HepG2 (cell line): ENCODE measurements at regions not wholly inside any gene's neighbourhood (a gene's known extent, or its start where the extent isn't known, plus 50 kb on each side); places are given as distances from the start of the nearest gene placed in this dataset.

ENCODE experiments used
- FLYWCH1 ChIP-seq: sonication (generic); formaldehyde crosslinking; IDR thresholded peaks from 2 replicates; pipeline ENCODE4 v1.8.1; 2023; ENCODE audit warnings: mild to moderate bottlenecking, missing genetic modification reagents
- IRF1 ChIP-seq: sonication (generic); formaldehyde crosslinking; IDR thresholded peaks from 2 replicates; pipeline ENCODE4 v1.4.0; 2020; ENCODE audit warnings: low read depth, mild to moderate bottlenecking, missing genetic modification reagents
- MTERF4 ChIP-seq: sonication (generic); formaldehyde crosslinking; IDR thresholded peaks from 2 replicates; pipeline ENCODE4 v1.8.0; 2023; ENCODE audit warnings: mild to moderate bottlenecking, missing genetic modification reagents
- PBX3 ChIP-seq: sonication (generic); formaldehyde crosslinking; IDR thresholded peaks from 2 replicates; pipeline ENCODE4 v1.8.1; 2023; ENCODE audit warnings: missing genetic modification reagents, inconsistent platforms, borderline replicate concordance
- RAD51 ChIP-seq: fragments of 450-650 bp; IDR thresholded peaks from 2 replicates; pipeline ENCODE4 v1.6.1; 2016; ENCODE audit warnings: borderline replicate concordance
- ZNF136 ChIP-seq: sonication (generic); formaldehyde crosslinking; IDR thresholded peaks from 2 replicates; pipeline ENCODE4 v1.8.1; 2022; ENCODE audit warnings: low read depth, mild to moderate bottlenecking, moderate library complexity, missing genetic modification reagents
- ZNF687 ChIP-seq: sonication (generic); formaldehyde crosslinking; IDR thresholded peaks from 2 replicates; pipeline ENCODE4 v1.5.1; 2020; ENCODE audit warnings: mild to moderate bottlenecking, missing genetic modification reagents, moderate library complexity

- TF ChIP-seq ZNF687 (no peak), ZNF136 (CRISPR knock-in tag) (no peak), MTERF4 (CRISPR knock-in tag) (no peak), RAD51 (no peak), IRF1 (CRISPR knock-in tag) (no peak), PBX3 (CRISPR knock-in tag) (no peak), FLYWCH1 (no peak)
Measured at GRCh38 chr3:113094337-113095221, 103.8 kb downstream of the GTPBP8 start (continued).
